PC-9 (cell line): ENCODE measurements at regions not wholly inside any gene's neighbourhood (a gene's known extent, or its start where the extent isn't known, plus 50 kb on each side); places are given as distances from the start of the nearest gene placed in this dataset.
"Not testable (repeated sequence)": the region's sequence is repeated elsewhere in the genome, so short reads cannot be mapped to it uniquely, and the experiment has no call there.

Experiments used
- BruUV-seq: library from RNA; stranded (reverse); fragments of 400-500 nt; replicated peaks from 2 replicates; lab custom pipeline; 2021; lab: Mats Ljungman, UMichigan
- CTCF ChIA-PET: fragments of 300-600 bp; sonication (Branson Sonifier 250); formaldehyde crosslinking; loops from one replicate; lab custom pipeline; 2022; ENCODE audit warnings: antibody characterized with exemption; lab: Charles Lee
- POLR2A ChIA-PET: fragments of 300-600 bp; sonication (Branson Sonifier 250); formaldehyde crosslinking; loops from one replicate; lab custom pipeline; 2022; ENCODE audit warnings: antibody characterized with exemption; ENCODE audit not compliant: unreplicated experiment; lab: Charles Lee
- DNase-seq, 2 experiments: peaks; one replicate each; pipeline versions ENCODE4 v3.0.0 to v3.0.0-alpha.2; 2015 to 2022; ENCODE audit warnings: mixed read lengths in 1 of 2
- H2AFZ ChIP-seq: fragments of 200-600 bp; sonication (generic); 2 replicates; pipeline ENCODE4 v1.8.1; 2017; ENCODE audit warnings: antibody characterized with exemption
- H3F3A ChIP-seq: fragments of 200-600 bp; sonication (generic); 2 replicates; pipeline ENCODE4 v1.8.1; 2017; ENCODE audit warnings: antibody characterized with exemption, mild to moderate bottlenecking, low read depth; ENCODE audit not compliant: insufficient read depth
- H3K27ac ChIP-seq: fragments of 200-600 bp; sonication (generic); 2 replicates; pipeline ENCODE4 v1.6.1; 2016; ENCODE audit warnings: mixed run types
- H3K27me3 ChIP-seq: fragments of 200-600 bp; sonication (generic); 2 replicates; pipeline ENCODE4 v1.6.1; 2016; ENCODE audit warnings: low read depth, mixed run types; ENCODE audit not compliant: insufficient read depth
- H3K36me3 ChIP-seq: fragments of 200-600 bp; sonication (generic); 2 replicates; pipeline ENCODE4 v1.6.1; 2016; ENCODE audit warnings: low read depth, mixed run types
- H3K4me1 ChIP-seq: fragments of 200-600 bp; sonication (generic); replicated peaks from 2 replicates; pipeline ENCODE4 v1.6.1; 2016; ENCODE audit warnings: mixed run types; ENCODE audit not compliant: insufficient read depth
- H3K4me2 ChIP-seq: fragments of 200-600 bp; sonication (generic); 2 replicates; pipeline ENCODE4 v1.6.1; 2017; ENCODE audit warnings: mixed run types
- H3K4me3 ChIP-seq: fragments of 200-600 bp; sonication (generic); 2 replicates; pipeline ENCODE4 v1.6.1; 2016; ENCODE audit warnings: mixed run types
- H3K79me2 ChIP-seq: fragments of 200-600 bp; sonication (generic); 2 replicates; pipeline ENCODE4 v1.6.1; 2017; ENCODE audit warnings: low read depth, mixed run types
- H3K9me2 ChIP-seq: fragments of 200-600 bp; sonication (generic); 2 replicates; pipeline ENCODE4 v1.8.1; 2017; ENCODE audit warnings: mild to moderate bottlenecking; ENCODE audit not compliant: insufficient read depth
- H3K9me3 ChIP-seq: fragments of 200-600 bp; sonication (generic); 2 replicates; pipeline ENCODE4 v1.8.1; 2016; ENCODE audit warnings: low read depth; ENCODE audit not compliant: insufficient read depth
- H4K20me1 ChIP-seq: fragments of 200-600 bp; sonication (generic); 2 replicates; pipeline ENCODE4 v1.8.1; 2017; ENCODE audit not compliant: insufficient read depth
- EZH2 ChIP-seq: fragments of 200-600 bp; sonication (generic); IDR thresholded peaks from 2 replicates; pipeline ENCODE4 v1.8.0; 2017; ENCODE audit warnings: antibody characterized with exemption, low read depth
- intact Hi-C: fragments of 100-400 bp; cut with micrococcal nuclease; formaldehyde crosslinking; loops from one replicate; pipeline ENCODE4 v1.10.0; 2022; ENCODE audit not compliant: unreplicated experiment
- TF ChIP-seq, protein P1 (sequence below): fragments of 200-600 bp; sonication (generic); conservative IDR thresholded peaks from 2 replicates; pipeline ENCODE4 v1.6.1; 2017; ENCODE audit warnings: mixed run types, antibody characterized with exemption, mild to moderate bottlenecking, moderate library complexity

DNA sequence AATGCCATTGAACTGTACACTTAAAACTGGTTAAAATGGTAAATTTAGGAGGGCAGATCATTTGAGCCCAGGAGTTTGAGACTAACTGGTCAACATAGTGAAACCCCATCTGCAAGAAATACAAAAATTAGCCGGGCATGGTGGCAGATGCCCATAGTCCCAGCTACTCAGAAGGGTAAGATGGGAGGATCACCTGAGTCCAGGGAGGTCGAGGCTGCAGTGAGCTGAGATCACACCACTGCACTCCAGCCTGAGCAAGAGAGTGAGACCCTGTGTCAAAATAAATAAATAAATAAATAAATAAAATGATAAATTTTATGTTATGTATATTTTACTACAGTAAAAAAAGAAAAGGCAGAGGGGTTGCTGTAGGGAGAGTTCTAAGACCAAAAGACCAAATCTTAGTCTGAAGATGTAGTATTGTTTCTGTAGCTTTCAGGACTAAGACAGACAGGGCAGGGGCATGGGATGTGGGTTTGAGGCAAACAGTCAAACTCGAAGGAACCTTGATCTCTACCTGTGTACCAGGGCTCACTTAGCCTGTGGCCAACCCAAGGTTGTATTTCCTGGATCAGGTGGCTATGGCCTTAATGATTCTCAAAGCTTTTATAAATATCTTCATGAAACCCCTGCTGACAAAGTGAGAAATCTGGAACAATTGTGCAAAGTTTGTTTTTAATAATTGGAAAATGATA lies 316.7 kb downstream of the CYRIA start:
- Histone ChIP-seq H4K20me1 (no peaks in the 10 kb centered on the region; the same call in 1 of the 2 replicates), H3K9me2 (no peaks in the 10 kb centered on the region), H3K9me3 (no peaks in the 10 kb centered on the region), H2AFZ (no peak overlapping the region), H3K27ac (no peak overlapping the region), H3K4me2 (no peak overlapping the region), H3F3A (no peaks in the 10 kb centered on the region), H3K36me3 (no peaks in the 10 kb centered on the region), H3K4me3 (no peak overlapping the region), H3K4me1 (no peaks in the 10 kb centered on the region), H3K79me2 (no peaks in the 10 kb centered on the region), H3K27me3 (no peaks in the 10 kb centered on the region)
- TF ChIP-seq EZH2: no peak
- TF ChIP-seq, protein P1, sequence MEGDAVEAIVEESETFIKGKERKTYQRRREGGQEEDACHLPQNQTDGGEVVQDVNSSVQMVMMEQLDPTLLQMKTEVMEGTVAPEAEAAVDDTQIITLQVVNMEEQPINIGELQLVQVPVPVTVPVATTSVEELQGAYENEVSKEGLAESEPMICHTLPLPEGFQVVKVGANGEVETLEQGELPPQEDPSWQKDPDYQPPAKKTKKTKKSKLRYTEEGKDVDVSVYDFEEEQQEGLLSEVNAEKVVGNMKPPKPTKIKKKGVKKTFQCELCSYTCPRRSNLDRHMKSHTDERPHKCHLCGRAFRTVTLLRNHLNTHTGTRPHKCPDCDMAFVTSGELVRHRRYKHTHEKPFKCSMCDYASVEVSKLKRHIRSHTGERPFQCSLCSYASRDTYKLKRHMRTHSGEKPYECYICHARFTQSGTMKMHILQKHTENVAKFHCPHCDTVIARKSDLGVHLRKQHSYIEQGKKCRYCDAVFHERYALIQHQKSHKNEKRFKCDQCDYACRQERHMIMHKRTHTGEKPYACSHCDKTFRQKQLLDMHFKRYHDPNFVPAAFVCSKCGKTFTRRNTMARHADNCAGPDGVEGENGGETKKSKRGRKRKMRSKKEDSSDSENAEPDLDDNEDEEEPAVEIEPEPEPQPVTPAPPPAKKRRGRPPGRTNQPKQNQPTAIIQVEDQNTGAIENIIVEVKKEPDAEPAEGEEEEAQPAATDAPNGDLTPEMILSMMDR: no peak
- ChIA-PET CTCF (no interaction called here), POLR2A (no interaction called here)
- intact Hi-C loops: no loop called here
- no TSS peak for BruUV-seq
- DNase-seq: no peak

DNA sequence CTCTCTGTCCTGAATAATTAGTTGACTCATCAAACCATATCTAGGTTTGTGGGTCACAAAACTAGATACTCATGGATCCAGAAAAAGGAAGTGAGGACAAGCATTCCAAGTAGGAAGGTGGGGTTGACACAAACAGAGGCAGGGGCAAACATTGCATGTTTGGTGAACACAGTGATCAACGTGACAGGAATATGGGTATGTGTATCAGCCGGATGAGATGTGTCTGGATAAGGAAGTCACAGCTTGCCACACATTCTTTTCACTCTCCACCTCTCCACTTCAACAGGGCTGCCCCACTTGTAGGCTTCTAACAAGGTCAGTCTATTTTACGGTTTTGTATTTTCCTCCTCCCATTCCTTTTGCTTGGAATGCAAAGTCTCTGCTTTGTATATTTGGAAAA lies 319.0 kb downstream of the CYRIA start:
- Histone ChIP-seq H3F3A (no peaks in the 10 kb centered on the region), H3K4me2 (no peak overlapping the region), H3K4me1 (no peaks in the 10 kb centered on the region), H3K27ac (no peak overlapping the region), H3K79me2 (no peaks in the 10 kb centered on the region), H3K4me3 (no peak overlapping the region), H3K9me3 (no peaks in the 10 kb centered on the region), H3K9me2 (no peaks in the 10 kb centered on the region), H4K20me1 (no peaks in the 10 kb centered on the region; the same call in 1 of the 2 replicates), H2AFZ (no peak overlapping the region), H3K27me3 (no peaks in the 10 kb centered on the region), H3K36me3 (no peaks in the 10 kb centered on the region)
- CTCF ChIA-PET: no interaction called here
- BruUV-seq: no TSS peak
- no peak for TF ChIP-seq EZH2
- TF ChIP-seq, protein P1: no peak
- intact Hi-C loops: no loop called here
- DNase-seq: no peak
- POLR2A ChIA-PET: no interaction called here

DNA sequence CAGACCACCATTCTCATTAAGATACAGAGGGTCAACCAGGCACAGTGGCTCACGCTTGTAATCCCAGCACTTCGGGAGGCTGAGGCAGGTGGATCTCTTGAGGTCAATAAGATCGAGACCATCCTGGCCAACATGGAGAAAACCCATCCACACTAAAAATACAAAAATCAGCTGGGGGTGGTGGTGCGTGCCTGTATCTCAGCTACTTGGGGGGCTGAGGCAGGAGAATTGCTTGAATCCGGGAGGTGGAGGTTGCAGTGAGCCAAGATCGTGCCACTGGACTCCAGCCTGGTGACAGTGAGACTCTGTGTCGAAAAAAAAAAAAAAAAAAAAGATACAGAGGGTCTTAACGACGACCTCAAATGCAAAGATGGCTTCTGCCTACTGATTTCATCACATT lies 320.4 kb downstream of the CYRIA start:
- intact Hi-C loops, H3K27ac ChIP-seq, H3K4me1 ChIP-seq, H3K27me3 ChIP-seq, H4K20me1 ChIP-seq, H3K36me3 ChIP-seq, CTCF ChIA-PET, H3K4me2 ChIP-seq, POLR2A ChIA-PET, DNase-seq, H3K4me3 ChIP-seq, BruUV-seq, H3F3A ChIP-seq, H3K79me2 ChIP-seq, H3K9me3 ChIP-seq, H3K9me2 ChIP-seq, H2AFZ ChIP-seq: not testable (repeated sequence)

DNA sequence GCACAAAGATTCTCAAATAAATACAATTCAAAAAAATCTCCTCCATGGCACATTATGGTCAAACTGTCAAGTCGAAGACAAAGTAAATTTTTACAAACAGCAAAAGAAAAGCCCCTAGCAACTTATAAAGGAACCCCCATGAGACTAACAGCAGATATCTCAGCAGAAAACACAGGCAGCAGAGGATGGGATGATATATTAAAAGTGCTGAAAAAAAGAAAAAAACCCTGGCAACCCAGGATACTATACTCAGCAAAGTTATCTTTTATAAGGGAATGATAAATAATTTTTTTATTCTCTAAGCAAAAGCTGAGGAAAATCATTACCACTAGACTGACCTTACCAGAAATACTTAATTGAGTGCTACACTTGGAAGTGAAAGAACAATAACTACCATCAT lies 326.4 kb downstream of the CYRIA start:
- Histone ChIP-seq H3K4me1 (no peaks in the 10 kb centered on the region), H3K4me2 (no peak overlapping the region), H3F3A (no peaks in the 10 kb centered on the region), H3K9me3 (no peaks in the 10 kb centered on the region), H3K27ac (no peak overlapping the region), H3K27me3 (peaks cover 17% of the 10 kb centered on the region), H3K36me3 (no peaks in the 10 kb centered on the region), H2AFZ (no peak overlapping the region), H4K20me1 (no peaks in the 10 kb centered on the region), H3K4me3 (no peak overlapping the region), H3K9me2 (no peaks in the 10 kb centered on the region), H3K79me2 (no peaks in the 10 kb centered on the region)
- intact Hi-C loops: no loop called here
- POLR2A ChIA-PET: no interaction called here
- TF ChIP-seq EZH2: no peak
- TF ChIP-seq, protein P1: no peak
- DNase-seq: no peak
- CTCF ChIA-PET: no interaction called here
- no TSS peak for BruUV-seq
